ENCODE measurements at regions not wholly inside any gene's neighbourhood (a gene's known extent, or its start where the extent isn't known, plus 50 kb on each side); places are given as distances from the start of the nearest gene placed in this dataset.

GRCh38 chr2:62413116-62413663, 92.8 kb downstream of the TMEM17 start:
- 87 to 88% methylated on average over 7 of the region's 7 CpGs for WGBS, 2 donors
- Histone ChIP-seq H3K4me3 (no peak overlapping the region), H3K4me1 (peaks cover 9 to 49% (median 31%) of the 10 kb centered on the region in 9 donors), H3K27ac (no peak overlapping the region), H3K36me3 (no peaks in the 10 kb centered on the region), H3K9me3 (no peaks in the 10 kb centered on the region), H3K27me3 (no peaks in the 10 kb centered on the region)
- no peak for ATAC-seq
- DNase-seq: no peak
- TF ChIP-seq, protein P1, sequence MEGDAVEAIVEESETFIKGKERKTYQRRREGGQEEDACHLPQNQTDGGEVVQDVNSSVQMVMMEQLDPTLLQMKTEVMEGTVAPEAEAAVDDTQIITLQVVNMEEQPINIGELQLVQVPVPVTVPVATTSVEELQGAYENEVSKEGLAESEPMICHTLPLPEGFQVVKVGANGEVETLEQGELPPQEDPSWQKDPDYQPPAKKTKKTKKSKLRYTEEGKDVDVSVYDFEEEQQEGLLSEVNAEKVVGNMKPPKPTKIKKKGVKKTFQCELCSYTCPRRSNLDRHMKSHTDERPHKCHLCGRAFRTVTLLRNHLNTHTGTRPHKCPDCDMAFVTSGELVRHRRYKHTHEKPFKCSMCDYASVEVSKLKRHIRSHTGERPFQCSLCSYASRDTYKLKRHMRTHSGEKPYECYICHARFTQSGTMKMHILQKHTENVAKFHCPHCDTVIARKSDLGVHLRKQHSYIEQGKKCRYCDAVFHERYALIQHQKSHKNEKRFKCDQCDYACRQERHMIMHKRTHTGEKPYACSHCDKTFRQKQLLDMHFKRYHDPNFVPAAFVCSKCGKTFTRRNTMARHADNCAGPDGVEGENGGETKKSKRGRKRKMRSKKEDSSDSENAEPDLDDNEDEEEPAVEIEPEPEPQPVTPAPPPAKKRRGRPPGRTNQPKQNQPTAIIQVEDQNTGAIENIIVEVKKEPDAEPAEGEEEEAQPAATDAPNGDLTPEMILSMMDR (IDR thresholded peaks at IDR 0.05): no peak
- intact Hi-C loops (cut with DNase I): loop anchor here in 8 of 10 donors (2.0 to 5.0 kb wide), 8 partner anchors 106 to 496 kb away; partner anchors contain the start of gene B3GNT2 (in 5 of the 8)

DNA sequence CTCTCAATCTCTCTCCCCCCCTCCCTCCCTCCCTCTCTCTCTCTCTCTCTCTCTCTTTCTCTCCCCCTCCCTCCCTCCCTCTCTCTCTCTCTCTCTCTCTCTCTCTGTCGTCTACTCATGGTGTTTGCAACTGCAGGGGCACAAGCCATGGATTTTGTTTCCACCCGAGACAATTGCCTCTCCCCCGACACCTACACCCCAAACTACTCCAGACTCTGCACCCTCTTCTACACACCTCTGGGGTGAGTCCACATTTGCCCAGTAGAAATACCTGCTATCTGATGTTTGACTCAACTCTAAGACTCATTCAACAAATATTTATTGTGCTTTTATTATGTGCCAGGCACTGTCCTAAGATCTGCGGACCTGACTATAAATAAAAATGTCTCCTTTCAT, 93.7 kb downstream of the TMEM17 start:
- ATAC-seq (peak in 1 of 8 donors; percentile 1), DNase-seq (no peak)
- Histone ChIP-seq H3K36me3 (no peaks in the 10 kb centered on the region), H3K9me3 (no peaks in the 10 kb centered on the region), H3K27ac (peak overlapping the region in 1 of 10 donors; percentile 31), H3K4me1 (peaks cover 9 to 57% (median 35%) of the 10 kb centered on the region in 9 donors), H3K27me3 (no peaks in the 10 kb centered on the region), H3K4me3 (no peak overlapping the region)
- TF ChIP-seq, protein P1 (IDR thresholded peaks at IDR 0.05): peak in 5 of 9 donors; percentile 2 to 44 (median 12)
- WGBS, 2 donors: 44 to 47% methylated on average over 4 of the region's 4 CpGs
- intact Hi-C loops (cut with DNase I): loop anchor here in 8 of 10 donors (1.0 to 5.0 kb wide), 9 partner anchors 105 to 495 kb away; partner anchors contain the start of gene B3GNT2 (in 5 of the 8)

- intact Hi-C loops (cut with DNase I): loop anchor here (1.0 to 5.0 kb wide), 14 partner anchors 104 to 500 kb away; partner anchors contain the start of gene B3GNT2 (in 4 of the 10)
- Histone ChIP-seq H3K27me3 (no peaks in the 10 kb centered on the region), H3K9me3 (no peaks in the 10 kb centered on the region), H3K36me3 (no peaks in the 10 kb centered on the region), H3K4me1 (peaks cover 9 to 57% (median 35%) of the 10 kb centered on the region in 9 donors), H3K27ac (peak overlapping the region; percentile 40 to 84 (median 80)), H3K4me3 (no peak overlapping the region)
- ATAC-seq (peak in 5 of 8 donors; percentile 5 to 42 (median 16)), DNase-seq (no peak)
- TF ChIP-seq, protein P1 (IDR thresholded peaks at IDR 0.05): no peak
- 41 to 60% methylated on average over 2 of the region's 2 CpGs for WGBS, 2 donors
Observed at GRCh38 chr2:62410926-62411456, 95.0 kb downstream of the TMEM17 start.

GRCh38 chr2:62410015-62410453, 96.0 kb downstream of the TMEM17 start:
- 84% methylated on average over 9 of the region's 9 CpGs for whole genome bisulfite sequencing, 2 donors
- Histone ChIP-seq H3K4me3 (no peak overlapping the region), H3K27ac (peak overlapping the region in 9 of 10 donors; percentile 15 to 83 (median 54)), H3K27me3 (no peaks in the 10 kb centered on the region), H3K9me3 (no peaks in the 10 kb centered on the region), H3K4me1 (peaks cover 9 to 55% (median 35%) of the 10 kb centered on the region in 9 donors), H3K36me3 (no peaks in the 10 kb centered on the region)
- TF ChIP-seq, protein P1 (IDR thresholded peaks at IDR 0.05): peak in 7 of 9 donors; percentile 30 to 69 (median 41)
- peak in 3 of 8 donors; percentile 29 to 47 (median 36) for ATAC-seq
- peak in 1 of 2 donors; percentile 32 for DNase-seq
- intact Hi-C loops (cut with DNase I): loop anchor here in 9 of 10 donors (1.0 to 5.0 kb wide), 13 partner anchors 103 to 499 kb away; partner anchors contain the start of gene B3GNT2 (in 4 of the 9)

All from heart right ventricle (tissue), 16 donors.